ENCODE measurements at regions not wholly inside any gene's neighbourhood (a gene's known extent, or its start where the extent isn't known, plus 50 kb on each side); places are given as distances from the start of the nearest gene placed in this dataset.
"Not testable (repeated sequence)": the region's sequence is repeated elsewhere in the genome, so short reads cannot be mapped to it uniquely, and the experiment has no call there.

GRCh38 chr10:23512355-23513058 is 73.6 kb downstream of the OTUD1 start (continued):
- TF ChIP-seq CTCF (IDR thresholded peaks at IDR 0.05 in 2 of 3, conservative IDR thresholded peaks at IDR 0.05 in 1 of 3; ENCODE audit: borderline replicate concordance in 1 of 3, insufficient read depth in 1 of 3, low read depth in 2 of 3, low read length in 2 of 3) = no peak
- no peak for TF ChIP-seq SRF (IDR thresholded peaks at IDR 0.05; ENCODE audit: low read depth)

DNA sequence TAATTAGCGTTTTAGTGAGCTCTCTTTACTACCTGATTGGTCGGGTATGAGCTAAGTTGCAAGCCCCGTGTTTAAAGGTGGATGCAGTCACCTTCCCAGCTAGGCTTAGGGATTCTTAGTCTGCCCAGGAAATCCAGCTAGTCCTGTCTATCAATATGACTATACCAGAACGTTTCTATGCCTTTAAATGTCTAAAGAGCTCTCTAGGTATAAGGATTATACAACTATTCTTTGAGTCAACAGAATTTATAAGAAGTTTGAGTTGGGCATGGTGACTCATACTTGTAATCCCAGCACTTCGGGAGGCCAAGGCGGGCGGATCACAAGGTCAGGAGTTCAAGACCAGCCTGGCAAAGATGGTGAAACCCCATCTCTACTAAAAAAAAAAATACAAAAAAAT is 74.7 kb downstream of the OTUD1 start:
- Histone ChIP-seq H3K4me1 (ENCODE audit: control insufficient read depth in 1 of 2, insufficient read depth in 2 of 2, low read length in 2 of 2) (peaks cover 3 to 18% of the 10 kb centered on the region in 2 experiments; a peak in 3 of 4 replicates), H3K27me3 (ENCODE audit: insufficient read depth, low read length) (peaks cover 18% of the 10 kb centered on the region)
- H4K20me1 ChIP-seq (ENCODE audit: insufficient read depth); DNase-seq (ENCODE audit: low read depth, low spot score); ATAC-seq; RAD21 ChIA-PET (ENCODE audit: low non-redundant PET in 1 of 2, low total read pairs in 2 of 2, uncharacterized antibody in 2 of 2, unreplicated experiment in 2 of 2); H3K4me3 ChIP-seq (replicated peaks in 1 of 2; ENCODE audit: low read depth in 1 of 2, low read length in 2 of 2); H3K36me3 ChIP-seq (ENCODE audit: control insufficient read depth in 1 of 2, insufficient read depth in 2 of 2, low read length in 2 of 2); H3K9ac ChIP-seq (ENCODE audit: low read length); BruUV-seq (replicated peaks); POLR2A ChIA-PET; H3K27ac ChIP-seq (ENCODE audit: low read depth, low read length); H3K4me2 ChIP-seq (ENCODE audit: low read length); H2AFZ ChIP-seq (ENCODE audit: low read depth, low read length, poor library complexity, severe bottlenecking); H3K79me2 ChIP-seq (ENCODE audit: insufficient read depth, low read length); CTCF ChIA-PET; H3K9me2 ChIP-seq (ENCODE audit: insufficient read depth); H3K9me3 ChIP-seq (ENCODE audit: control insufficient read depth in 1 of 2, insufficient read depth in 1 of 2, low read depth in 1 of 2, low read length in 2 of 2): not testable (repeated sequence)
- intact Hi-C loops (cut with micrococcal nuclease) = loop anchor here (10.0 kb wide), 1 partner anchor 1041 kb away; no protein-coding TSS in a partner anchor

- BruUV-seq (replicated peaks) = no TSS peak
- POLR2A ChIA-PET = no interaction called here
- intact Hi-C loops (cut with micrococcal nuclease) = loop anchor here (10.0 kb wide), 1 partner anchor 1040 kb away; no protein-coding TSS in a partner anchor
These were observed 75.4 kb downstream of the OTUD1 start for GRCh38 chr10:23514321-23514720.

More at GRCh38 chr10:23514321-23514720, 75.4 kb downstream of the OTUD1 start:
- Histone ChIP-seq H4K20me1 (ENCODE audit: insufficient read depth) (no peaks in the 10 kb centered on the region), H3K79me2 (ENCODE audit: insufficient read depth, low read length) (no peaks in the 10 kb centered on the region), H3K4me3 (replicated peaks in 1 of 2; ENCODE audit: low read depth in 1 of 2, low read length in 2 of 2) (no peak overlapping the region), H3K9me3 (ENCODE audit: control insufficient read depth in 1 of 2, insufficient read depth in 1 of 2, low read depth in 1 of 2, low read length in 2 of 2) (no peaks in the 10 kb centered on the region), H3K27ac (ENCODE audit: low read depth, low read length) (no peak overlapping the region), H2AFZ (ENCODE audit: low read depth, low read length, poor library complexity, severe bottlenecking) (no peak overlapping the region), H3K4me1 (ENCODE audit: control insufficient read depth in 1 of 2, insufficient read depth in 2 of 2, low read length in 2 of 2) (peaks cover 3 to 18% of the 10 kb centered on the region in 2 experiments; a peak in 3 of 4 replicates), H3K36me3 (ENCODE audit: control insufficient read depth in 1 of 2, insufficient read depth in 2 of 2, low read length in 2 of 2) (no peaks in the 10 kb centered on the region), H3K9ac (ENCODE audit: low read length) (no peak overlapping the region), H3K27me3 (ENCODE audit: insufficient read depth, low read length) (peaks cover 20% of the 10 kb centered on the region), H3K4me2 (ENCODE audit: low read length) (no peak overlapping the region), H3K9me2 (ENCODE audit: insufficient read depth) (no peaks in the 10 kb centered on the region)
- TF ChIP-seq, protein P1, sequence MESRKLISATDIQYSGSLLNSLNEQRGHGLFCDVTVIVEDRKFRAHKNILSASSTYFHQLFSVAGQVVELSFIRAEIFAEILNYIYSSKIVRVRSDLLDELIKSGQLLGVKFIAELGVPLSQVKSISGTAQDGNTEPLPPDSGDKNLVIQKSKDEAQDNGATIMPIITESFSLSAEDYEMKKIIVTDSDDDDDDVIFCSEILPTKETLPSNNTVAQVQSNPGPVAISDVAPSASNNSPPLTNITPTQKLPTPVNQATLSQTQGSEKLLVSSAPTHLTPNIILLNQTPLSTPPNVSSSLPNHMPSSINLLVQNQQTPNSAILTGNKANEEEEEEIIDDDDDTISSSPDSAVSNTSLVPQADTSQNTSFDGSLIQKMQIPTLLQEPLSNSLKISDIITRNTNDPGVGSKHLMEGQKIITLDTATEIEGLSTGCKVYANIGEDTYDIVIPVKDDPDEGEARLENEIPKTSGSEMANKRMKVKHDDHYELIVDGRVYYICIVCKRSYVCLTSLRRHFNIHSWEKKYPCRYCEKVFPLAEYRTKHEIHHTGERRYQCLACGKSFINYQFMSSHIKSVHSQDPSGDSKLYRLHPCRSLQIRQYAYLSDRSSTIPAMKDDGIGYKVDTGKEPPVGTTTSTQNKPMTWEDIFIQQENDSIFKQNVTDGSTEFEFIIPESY (IDR thresholded peaks at IDR 0.05; ENCODE audit: extremely low read depth, insufficient replicate concordance, low read length) = no peak
- TF ChIP-seq ELF1 (IDR thresholded peaks at IDR 0.05; ENCODE audit: borderline replicate concordance, low read depth) (no peak), JUND (IDR thresholded peaks at IDR 0.05) (no peak), FOSL1 (IDR thresholded peaks at IDR 0.05; ENCODE audit: low read depth) (0 out of 2 replicates have a peak, but pooled peaks have one; percentile 16), ATF3 (IDR thresholded peaks at IDR 0.05) (no peak), SIN3A (IDR thresholded peaks at IDR 0.05; ENCODE audit: low read depth) (no peak), SRF (IDR thresholded peaks at IDR 0.05; ENCODE audit: low read depth) (no peak)
- TF ChIP-seq, protein P2, sequence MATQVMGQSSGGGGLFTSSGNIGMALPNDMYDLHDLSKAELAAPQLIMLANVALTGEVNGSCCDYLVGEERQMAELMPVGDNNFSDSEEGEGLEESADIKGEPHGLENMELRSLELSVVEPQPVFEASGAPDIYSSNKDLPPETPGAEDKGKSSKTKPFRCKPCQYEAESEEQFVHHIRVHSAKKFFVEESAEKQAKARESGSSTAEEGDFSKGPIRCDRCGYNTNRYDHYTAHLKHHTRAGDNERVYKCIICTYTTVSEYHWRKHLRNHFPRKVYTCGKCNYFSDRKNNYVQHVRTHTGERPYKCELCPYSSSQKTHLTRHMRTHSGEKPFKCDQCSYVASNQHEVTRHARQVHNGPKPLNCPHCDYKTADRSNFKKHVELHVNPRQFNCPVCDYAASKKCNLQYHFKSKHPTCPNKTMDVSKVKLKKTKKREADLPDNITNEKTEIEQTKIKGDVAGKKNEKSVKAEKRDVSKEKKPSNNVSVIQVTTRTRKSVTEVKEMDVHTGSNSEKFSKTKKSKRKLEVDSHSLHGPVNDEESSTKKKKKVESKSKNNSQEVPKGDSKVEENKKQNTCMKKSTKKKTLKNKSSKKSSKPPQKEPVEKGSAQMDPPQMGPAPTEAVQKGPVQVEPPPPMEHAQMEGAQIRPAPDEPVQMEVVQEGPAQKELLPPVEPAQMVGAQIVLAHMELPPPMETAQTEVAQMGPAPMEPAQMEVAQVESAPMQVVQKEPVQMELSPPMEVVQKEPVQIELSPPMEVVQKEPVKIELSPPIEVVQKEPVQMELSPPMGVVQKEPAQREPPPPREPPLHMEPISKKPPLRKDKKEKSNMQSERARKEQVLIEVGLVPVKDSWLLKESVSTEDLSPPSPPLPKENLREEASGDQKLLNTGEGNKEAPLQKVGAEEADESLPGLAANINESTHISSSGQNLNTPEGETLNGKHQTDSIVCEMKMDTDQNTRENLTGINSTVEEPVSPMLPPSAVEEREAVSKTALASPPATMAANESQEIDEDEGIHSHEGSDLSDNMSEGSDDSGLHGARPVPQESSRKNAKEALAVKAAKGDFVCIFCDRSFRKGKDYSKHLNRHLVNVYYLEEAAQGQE (IDR thresholded peaks at IDR 0.05; ENCODE audit: low read depth) = no peak
- ChIA-PET RAD21 (ENCODE audit: low non-redundant PET in 1 of 2, low total read pairs in 2 of 2, uncharacterized antibody in 2 of 2, unreplicated experiment in 2 of 2) (no interaction called here), CTCF (no interaction called here)
- no peak for ATAC-seq
- no peak for DNase-seq (ENCODE audit: low read depth, low spot score)
